ENCODE measurements at regions not wholly inside any gene's neighbourhood (a gene's known extent, or its start where the extent isn't known, plus 50 kb on each side); places are given as distances from the start of the nearest gene placed in this dataset.

GRCh38 chr4:123257591-123257990 lies 139.0 kb upstream of the SPRY1 start:
- TF ChIP-seq CREB1 (IDR thresholded peaks at IDR 0.05; ENCODE audit: low read depth) (no peak), EGR1 (IDR thresholded peaks at IDR 0.05) (no peak), USF1 (IDR thresholded peaks at IDR 0.05) (no peak), TEAD4 (IDR thresholded peaks at IDR 0.05) (no peak), YY1 (IDR thresholded peaks at IDR 0.05; ENCODE audit: low read depth) (no peak), NFIC (IDR thresholded peaks at IDR 0.05) (no peak), FOXM1 (IDR thresholded peaks at IDR 0.05; ENCODE audit: borderline replicate concordance, low read depth) (no peak), TCF12 (IDR thresholded peaks at IDR 0.05; ENCODE audit: low read depth) (no peak), RAD21 (IDR thresholded peaks at IDR 0.05; ENCODE audit: low read depth) (no peak), REST (IDR thresholded peaks at IDR 0.05; ENCODE audit: low read depth) (no peak), TAF1 (IDR thresholded peaks at IDR 0.05; ENCODE audit: low read depth) (no peak), MAX (IDR thresholded peaks at IDR 0.05) (no peak), ZBTB7A (IDR thresholded peaks at IDR 0.05; ENCODE audit: low read depth) (no peak), EP300 (IDR thresholded peaks at IDR 0.05; ENCODE audit: borderline replicate concordance) (no peak)

GRCh38 chr4:123259676-123260646 lies 136.6 kb upstream of the SPRY1 start:
- TF ChIP-seq ZBTB7A (IDR thresholded peaks at IDR 0.05; ENCODE audit: low read depth) = no peak

GRCh38 chr4:123260653-123261052 lies 135.9 kb upstream of the SPRY1 start:
- no peak for TF ChIP-seq ZBTB7A (IDR thresholded peaks at IDR 0.05; ENCODE audit: low read depth)
- TF ChIP-seq CREB1 (IDR thresholded peaks at IDR 0.05; ENCODE audit: low read depth) = no peak
- TF ChIP-seq MAX (IDR thresholded peaks at IDR 0.05) = no peak
- TF ChIP-seq EP300 (IDR thresholded peaks at IDR 0.05; ENCODE audit: borderline replicate concordance) = no peak
- TF ChIP-seq CEBPB (IDR thresholded peaks at IDR 0.05) = no peak
- no peak for TF ChIP-seq TCF12 (IDR thresholded peaks at IDR 0.05; ENCODE audit: low read depth)
- no peak for TF ChIP-seq FOXM1 (IDR thresholded peaks at IDR 0.05; ENCODE audit: borderline replicate concordance, low read depth)
- no peak for TF ChIP-seq EGR1 (IDR thresholded peaks at IDR 0.05)
- no peak for TF ChIP-seq USF1 (IDR thresholded peaks at IDR 0.05)
- no peak for TF ChIP-seq TAF1 (IDR thresholded peaks at IDR 0.05; ENCODE audit: low read depth)

GRCh38 chr4:123262080-123262479 lies 134.5 kb upstream of the SPRY1 start:
- TF ChIP-seq TCF12 (IDR thresholded peaks at IDR 0.05; ENCODE audit: low read depth) (no peak), MAX (IDR thresholded peaks at IDR 0.05) (no peak), USF1 (IDR thresholded peaks at IDR 0.05) (no peak), RAD21 (IDR thresholded peaks at IDR 0.05; ENCODE audit: low read depth) (no peak), NFIC (IDR thresholded peaks at IDR 0.05) (no peak), CEBPB (IDR thresholded peaks at IDR 0.05) (no peak), EGR1 (IDR thresholded peaks at IDR 0.05) (no peak), YY1 (IDR thresholded peaks at IDR 0.05; ENCODE audit: low read depth) (no peak), FOXM1 (IDR thresholded peaks at IDR 0.05; ENCODE audit: borderline replicate concordance, low read depth) (no peak), ZBTB7A (IDR thresholded peaks at IDR 0.05; ENCODE audit: low read depth) (no peak), TAF1 (IDR thresholded peaks at IDR 0.05; ENCODE audit: low read depth) (no peak), CREB1 (IDR thresholded peaks at IDR 0.05; ENCODE audit: low read depth) (no peak), EP300 (IDR thresholded peaks at IDR 0.05; ENCODE audit: borderline replicate concordance) (no peak), REST (IDR thresholded peaks at IDR 0.05; ENCODE audit: low read depth) (no peak), TEAD4 (IDR thresholded peaks at IDR 0.05) (no peak)

GRCh38 chr4:123265443-123265842 lies 131.2 kb upstream of the SPRY1 start:
- no peak for TF ChIP-seq USF1 (IDR thresholded peaks at IDR 0.05)
- no peak for TF ChIP-seq EGR1 (IDR thresholded peaks at IDR 0.05)
- TF ChIP-seq RAD21 (IDR thresholded peaks at IDR 0.05; ENCODE audit: low read depth) = no peak
- no peak for TF ChIP-seq REST (IDR thresholded peaks at IDR 0.05; ENCODE audit: low read depth)
- TF ChIP-seq CEBPB (IDR thresholded peaks at IDR 0.05) = no peak
